ENCODE measurements at regions not wholly inside any gene's neighbourhood (a gene's known extent, or its start where the extent isn't known, plus 50 kb on each side); places are given as distances from the start of the nearest gene placed in this dataset.

GRCh38 chrX:36916941-36917340 is 91.2 kb upstream of the FAM47C start:
- no peaks in the 10 kb centered on the region for H3K9me3 ChIP-seq (ENCODE audit: low read depth)
- H3K36me3 ChIP-seq (replicated peaks; ENCODE audit: insufficient read depth, low read depth) = no peaks in the 10 kb centered on the region
- no peaks in the 10 kb centered on the region for H3K79me2 ChIP-seq
- TF ChIP-seq EZH2phosphoT487 (IDR thresholded peaks at IDR 0.05; ENCODE audit: low read depth, severe bottlenecking, unreplicated experiment) (no peak), CTCF (IDR thresholded peaks at IDR 0.05; ENCODE audit: poor library complexity) (no peak), EZH2 (IDR thresholded peaks at IDR 0.05; ENCODE audit: borderline replicate concordance) (no peak)
- no peak for DNase-seq (ENCODE audit: low spot score)
- no peak overlapping the region for H3K4me3 ChIP-seq
- no peaks in the 10 kb centered on the region for H4K20me1 ChIP-seq (ENCODE audit: insufficient read depth, poor library complexity, severe bottlenecking)
- no peak overlapping the region for H3K27ac ChIP-seq
- no peak overlapping the region for H2AFZ ChIP-seq
- no peaks in the 10 kb centered on the region for H3K4me1 ChIP-seq (ENCODE audit: insufficient read depth)
- H3K27me3 ChIP-seq = no peaks in the 10 kb centered on the region
- no peaks in the 10 kb centered on the region for H3K9me2 ChIP-seq (replicated peaks; ENCODE audit: insufficient read depth)
- no peak overlapping the region for H3K4me2 ChIP-seq
- 83% methylated on average over 2 of the region's 2 CpGs for WGBS (ENCODE audit: low lambda C conversion rate, missing lambda C conversion rate)

- Histone ChIP-seq H3K27me3 (no peaks in the 10 kb centered on the region), H3K4me2 (no peak overlapping the region), H3K79me2 (no peaks in the 10 kb centered on the region), H3K4me3 (no peak overlapping the region), H4K20me1 (ENCODE audit: insufficient read depth, poor library complexity, severe bottlenecking) (no peaks in the 10 kb centered on the region), H3K9me2 (replicated peaks; ENCODE audit: insufficient read depth) (no peaks in the 10 kb centered on the region), H3K4me1 (ENCODE audit: insufficient read depth) (no peaks in the 10 kb centered on the region), H3K9me3 (ENCODE audit: low read depth) (no peaks in the 10 kb centered on the region), H3K36me3 (replicated peaks; ENCODE audit: insufficient read depth, low read depth) (no peaks in the 10 kb centered on the region), H2AFZ (no peak overlapping the region), H3K27ac (no peak overlapping the region)
- no peak for TF ChIP-seq EZH2 (IDR thresholded peaks at IDR 0.05; ENCODE audit: borderline replicate concordance)
- no peak for TF ChIP-seq CTCF (IDR thresholded peaks at IDR 0.05; ENCODE audit: poor library complexity)
- TF ChIP-seq EZH2phosphoT487 (IDR thresholded peaks at IDR 0.05; ENCODE audit: low read depth, severe bottlenecking, unreplicated experiment) = no peak
- 52% methylated on average over 1 of the region's 1 CpG for WGBS (ENCODE audit: low lambda C conversion rate, missing lambda C conversion rate)
- DNase-seq (ENCODE audit: low spot score) = no peak
Observed at GRCh38 chrX:36927712-36928111, 80.5 kb upstream of the FAM47C start.

GRCh38 chrX:36930491-36930890 is 77.7 kb upstream of the FAM47C start:
- H3K27me3 ChIP-seq = no peaks in the 10 kb centered on the region

More at GRCh38 chrX:36930491-36930890, 77.7 kb upstream of the FAM47C start:
- H3K4me3 ChIP-seq = no peak overlapping the region
- H3K27ac ChIP-seq = no peak overlapping the region
- no peaks in the 10 kb centered on the region for H4K20me1 ChIP-seq (ENCODE audit: insufficient read depth, poor library complexity, severe bottlenecking)
- no peak overlapping the region for H2AFZ ChIP-seq
- DNase-seq (ENCODE audit: low spot score) = no peak
- H3K9me3 ChIP-seq (ENCODE audit: low read depth) = no peaks in the 10 kb centered on the region
- H3K4me2 ChIP-seq = no peak overlapping the region
- no peaks in the 10 kb centered on the region for H3K36me3 ChIP-seq (replicated peaks; ENCODE audit: insufficient read depth, low read depth)
- H3K4me1 ChIP-seq (ENCODE audit: insufficient read depth) = no peaks in the 10 kb centered on the region
- no peaks in the 10 kb centered on the region for H3K9me2 ChIP-seq (replicated peaks; ENCODE audit: insufficient read depth)
- H3K79me2 ChIP-seq = no peaks in the 10 kb centered on the region
- WGBS (ENCODE audit: low lambda C conversion rate, missing lambda C conversion rate) = 32% methylated on average over 1 of the region's 1 CpG
- TF ChIP-seq EZH2phosphoT487 (IDR thresholded peaks at IDR 0.05; ENCODE audit: low read depth, severe bottlenecking, unreplicated experiment) = no peak
- no peak for TF ChIP-seq EZH2 (IDR thresholded peaks at IDR 0.05; ENCODE audit: borderline replicate concordance)
- no peak for TF ChIP-seq CTCF (IDR thresholded peaks at IDR 0.05; ENCODE audit: poor library complexity)
